SK-N-SH (cell line): ENCODE measurements at regions not wholly inside any gene's neighbourhood (a gene's known extent, or its start where the extent isn't known, plus 50 kb on each side); places are given as distances from the start of the nearest gene placed in this dataset.

Source experiments
- CTCF ChIA-PET: fragments of 300-600, 350-600 bp; formaldehyde crosslinking; extraction: SDS; loops from one replicate; lab custom pipeline; 2021; lab: Yijun Ruan, JAX
- POLR2A ChIA-PET: fragments of 350-600 bp; sonication (Branson Sonifier 250); formaldehyde crosslinking; extraction: SDS; loops from one replicate; lab custom pipeline; 2020; ENCODE audit warnings: antibody characterized with exemption, inconsistent platforms; lab: Yijun Ruan, JAX
- DNase-seq: peaks from one replicate; pipeline ENCODE4 v3.0.0; 2012
- H2AFZ ChIP-seq: fragments of 200-600 bp; sonication (generic); 2 replicates; pipeline ENCODE4 v1.8.1; 2016; ENCODE audit warnings: antibody characterized with exemption, mild to moderate bottlenecking, low read depth
- H3F3A ChIP-seq: fragments of 200-600 bp; sonication (generic); replicated peaks from 2 replicates; pipeline ENCODE3; 2016; ENCODE audit warnings: antibody characterized with exemption, mild to moderate bottlenecking; ENCODE audit not compliant: insufficient read depth
- H3K27ac ChIP-seq, 2 experiments: fragments of 200-500 bp in 1 of 2; fragments of 200-600 bp in 1 of 2; sonication (Bioruptor generic) in 1 of 2; sonication (generic), shearing (Covaris generic) in 1 of 2; 2 replicates each; pipeline versions ENCODE4 v1.5.1 to v1.6.1; 2014 to 2016; ENCODE audit warnings: low read depth in 2 of 2, inconsistent platforms in 1 of 2, low read length in 1 of 2, mild to moderate bottlenecking in 1 of 2, mixed read lengths in 1 of 2
- H3K27me3 ChIP-seq: fragments of 200-600 bp; sonication (generic), shearing (Covaris generic); 2 replicates; pipeline ENCODE4 v1.6.1; 2016; ENCODE audit warnings: mixed run types; ENCODE audit not compliant: insufficient read depth
- H3K36me3 ChIP-seq, 2 experiments: fragments of 200-500 bp in 1 of 2; fragments of 200-600 bp in 1 of 2; sonication (Bioruptor generic) in 1 of 2; sonication (generic) in 1 of 2; replicated peaks in 1 of 2; 2 replicates each; pipeline versions ENCODE3 to v1.5.1; 2014 to 2016; ENCODE audit warnings: low read length in 1 of 2, mild to moderate bottlenecking in 1 of 2; ENCODE audit not compliant: insufficient read depth in 2 of 2, control insufficient read depth in 1 of 2
- H3K4me1 ChIP-seq, 2 experiments: fragments of 200-500 bp in 1 of 2; fragments of 200-600 bp in 1 of 2; sonication (Bioruptor generic) in 1 of 2; sonication (generic), shearing (Covaris generic) in 1 of 2; 2 replicates each; pipeline versions ENCODE4 v1.5.1 to v1.6.1; 2014 to 2016; ENCODE audit warnings: low read depth in 1 of 2, low read length in 1 of 2, mixed run types in 1 of 2; ENCODE audit not compliant: insufficient read depth in 2 of 2, control insufficient read depth in 1 of 2
- H3K4me2 ChIP-seq: fragments of 200-600 bp; sonication (generic), shearing (Covaris generic); 2 replicates; pipeline ENCODE4 v1.6.1; 2017; ENCODE audit warnings: mixed run types
- H3K4me3 ChIP-seq, 2 experiments: fragments of 200-500 bp in 1 of 2; fragments of 200-600 bp in 1 of 2; sonication (Bioruptor generic) in 1 of 2; sonication (generic), shearing (Covaris generic) in 1 of 2; 2 replicates each; pipeline versions ENCODE4 v1.5.1 to v1.8.1; 2014 to 2016; ENCODE audit warnings: low read depth in 2 of 2, inconsistent platforms in 1 of 2, low read length in 1 of 2, mild to moderate bottlenecking in 1 of 2, mixed read lengths in 1 of 2, moderate library complexity in 1 of 2
- H3K79me2 ChIP-seq: fragments of 200-600 bp; sonication (generic); 2 replicates; pipeline ENCODE4 v1.8.1; 2017; ENCODE audit warnings: mild to moderate bottlenecking; ENCODE audit not compliant: insufficient read depth
- H3K9ac ChIP-seq: fragments of 200-600 bp; sonication (generic); 2 replicates; pipeline ENCODE4 v1.6.1; 2017; ENCODE audit warnings: mixed run types
- H3K9me2 ChIP-seq: fragments of 200-600 bp; sonication (generic); 2 replicates; pipeline ENCODE4 v1.6.1; 2017; ENCODE audit warnings: mixed run types
- H3K9me3 ChIP-seq: fragments of 200-600 bp; sonication (generic); 2 replicates; pipeline ENCODE4 v1.6.1; 2017; ENCODE audit warnings: mixed run types, mild to moderate bottlenecking, moderate library complexity
- H4K20me1 ChIP-seq: fragments of 200-600 bp; sonication (generic); 2 replicates; pipeline ENCODE4 v1.6.1; 2017; ENCODE audit warnings: mild to moderate bottlenecking, mixed run types; ENCODE audit not compliant: insufficient read depth
- FOXJ3 ChIP-seq: sonication (generic); formaldehyde crosslinking; IDR thresholded peaks from 2 replicates; pipeline ENCODE4 v1.5.1; 2020; ENCODE audit warnings: mild to moderate bottlenecking, missing genetic modification reagents
- GABPA ChIP-seq: IDR thresholded peaks from 2 replicates; pipeline ENCODE4 v1.4.0; 2012; ENCODE audit warnings: low read depth, mild to moderate bottlenecking
- IRF3 ChIP-seq: fragments of 150-350 bp; IDR thresholded peaks from 2 replicates; pipeline ENCODE4 v1.6.1; 2016; ENCODE audit warnings: mild to moderate bottlenecking, low read depth, low read length
- JUND ChIP-seq: IDR thresholded peaks from 2 replicates; pipeline ENCODE4 v1.4.0; 2012
- MEF2A ChIP-seq: IDR thresholded peaks from 2 replicates; pipeline ENCODE4 v1.4.0; 2012; ENCODE audit warnings: low read depth, borderline replicate concordance
- MXI1 ChIP-seq: IDR thresholded peaks from 2 replicates; pipeline ENCODE4 v1.6.1; 2012; ENCODE audit warnings: mild to moderate bottlenecking, low read depth, low read length, improper control_type of control experiment
- NFIC ChIP-seq: IDR thresholded peaks from 2 replicates; pipeline ENCODE4 v1.4.0; 2012; ENCODE audit warnings: borderline replicate concordance
- NRF1 ChIP-seq: IDR thresholded peaks from 2 replicates; pipeline ENCODE4 v1.6.1; 2012; ENCODE audit warnings: low read depth, mild to moderate bottlenecking, low read length
- RAD21 ChIP-seq: IDR thresholded peaks from 2 replicates; pipeline ENCODE4 v1.6.1; 2012; ENCODE audit warnings: mild to moderate bottlenecking, low read length
- REST ChIP-seq: IDR thresholded peaks from 2 replicates; pipeline ENCODE4 v1.6.1; 2012; ENCODE audit warnings: mild to moderate bottlenecking, low read depth, low read length, moderate library complexity
- RXRA ChIP-seq: IDR thresholded peaks from 2 replicates; pipeline ENCODE4 v1.4.0; 2012; ENCODE audit warnings: low read depth, mild to moderate bottlenecking, borderline replicate concordance
- TAF1 ChIP-seq: IDR thresholded peaks from 2 replicates; pipeline ENCODE4 v1.6.1; 2012; ENCODE audit warnings: low read depth, mild to moderate bottlenecking, low read length, moderate library complexity, borderline replicate concordance
- TEAD4 ChIP-seq: IDR thresholded peaks from 2 replicates; pipeline ENCODE4 v1.4.0; 2012; ENCODE audit warnings: mild to moderate bottlenecking, borderline replicate concordance; ENCODE audit not compliant: insufficient read depth
- USF1 ChIP-seq: IDR thresholded peaks from 2 replicates; pipeline ENCODE4 v1.4.0; 2012; ENCODE audit warnings: low read depth, borderline replicate concordance
- YY1 ChIP-seq: IDR thresholded peaks from 2 replicates; pipeline ENCODE4 v1.4.0; 2012; ENCODE audit warnings: low read depth, mild to moderate bottlenecking
- WGBS: methylation state at CpG from one replicate; pipeline ENCODE4 v1.1.6; 2017; ENCODE audit warnings: low lambda C conversion rate; 5-methylcytosine and 5-hydroxymethylcytosine counted together

GRCh38 chr1:29467989-29468900 is 231.9 kb downstream of the PTPRU start:
- no peak overlapping the region for H3K4me3 ChIP-seq
- peak overlapping the region; percentile 15 to 100; a peak in 2 of 4 replicates for H3K27ac ChIP-seq
- H3K9me2 ChIP-seq, result no peaks in the 10 kb centered on the region
- H3F3A ChIP-seq, result no peaks in the 10 kb centered on the region
- TF ChIP-seq YY1, result no peak
- TF ChIP-seq JUND, result no peak
- no peak for TF ChIP-seq MXI1
- no peak for TF ChIP-seq FOXJ3 (CRISPR knock-in tag)
- no peak for TF ChIP-seq RXRA
- TF ChIP-seq NRF1, result no peak
- no peak for TF ChIP-seq MEF2A
- no peak for TF ChIP-seq NFIC
- no peak for TF ChIP-seq USF1
- no peak for TF ChIP-seq TEAD4
- TF ChIP-seq RAD21, result no peak
- no peak for TF ChIP-seq TAF1
- TF ChIP-seq GABPA, result no peak
- no peak for TF ChIP-seq REST
- no peak for TF ChIP-seq IRF3
- TF ChIP-seq, all 33 proteins: peak for 0
- DNase-seq, result no peak
- Histone ChIP-seq H3K4me2 (no peak overlapping the region), H3K27me3 (no peaks in the 10 kb centered on the region), H3K36me3 (no peaks in the 10 kb centered on the region), H3K9me3 (no peaks in the 10 kb centered on the region), H3K4me1 (peaks cover 0 to 55% of the 10 kb centered on the region in 2 experiments; a peak in 2 of 4 replicates), H2AFZ (no peak overlapping the region), H4K20me1 (no peaks in the 10 kb centered on the region), H3K9ac (no peak overlapping the region), H3K79me2 (no peaks in the 10 kb centered on the region)
- CTCF ChIA-PET, result no interaction called here
- POLR2A ChIA-PET, result no interaction called here
- 36% methylated on average over 7 of the region's 10 CpGs for WGBS
